Thyroid gland (tissue), 4 donors: ENCODE measurements at regions not wholly inside any gene's neighbourhood (a gene's known extent, or its start where the extent isn't known, plus 50 kb on each side); places are given as distances from the start of the nearest gene placed in this dataset.

Source experiments
- CTCF ChIP-seq, 6 experiments: fragments of 200-600 bp in 3 of 6; fragments of 450-650 bp in 3 of 6; sonication (generic) in 3 of 6; IDR thresholded peaks; one replicate each; pipeline ENCODE4 v1.5.1; 2016 to 2019; ENCODE audit warnings: antibody characterized with exemption in 6 of 6, mild to moderate bottlenecking in 2 of 6, inconsistent platforms in 1 of 6, moderate library complexity in 1 of 6
- POLR2A ChIP-seq, 2 donors: fragments of 450-650 bp; IDR thresholded peaks; one replicate each; pipeline ENCODE4 v1.6.1; 2017; ENCODE audit warnings: antibody characterized with exemption in 2 of 2, mild to moderate bottlenecking in 2 of 2, moderate library complexity in 1 of 2

- TF ChIP-seq POLR2A (IDR thresholded peaks at IDR 0.05) = no peak
- TF ChIP-seq CTCF (IDR thresholded peaks at IDR 0.05) = no peak
These were observed 320.1 kb upstream of the FMN2 start for GRCh38 chr1:239771550-239771949.
